ENCODE measurements at regions not wholly inside any gene's neighbourhood (a gene's known extent, or its start where the extent isn't known, plus 50 kb on each side); places are given as distances from the start of the nearest gene placed in this dataset.
A peak's percentile ranks its signal among the peaks of the same experiment; 100 is the strongest.

DNA sequence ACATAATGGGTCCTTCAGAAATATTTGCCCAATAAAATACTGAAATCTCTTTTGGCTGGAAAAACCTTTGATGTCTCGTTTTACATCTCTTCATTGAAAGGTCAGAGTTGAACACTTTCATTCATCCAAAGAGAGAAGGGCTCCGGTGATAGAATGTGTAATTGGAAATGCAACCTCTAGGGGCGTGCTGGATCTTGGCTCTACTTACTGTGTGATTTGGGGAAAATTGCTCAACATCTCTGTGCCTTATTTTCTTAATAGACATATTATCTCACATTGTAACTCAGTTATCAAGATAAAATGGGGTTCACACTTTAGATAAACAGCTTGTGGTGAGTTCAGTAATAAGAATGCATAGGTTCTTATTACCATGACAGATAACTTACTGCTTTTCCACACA lies 1444.1 kb downstream of the SLITRK5 start:
- Histone ChIP-seq H3F3A (ENCODE audit: control insufficient read depth, insufficient read depth) (no peaks in the 10 kb centered on the region), H3K9me3 (ENCODE audit: control insufficient read depth, insufficient read depth, low read length) (no peaks in the 10 kb centered on the region), H3K4me1 (ENCODE audit: control insufficient read depth, low read length) (no peaks in the 10 kb centered on the region), H3K36me3 (ENCODE audit: control insufficient read depth, low read length) (no peaks in the 10 kb centered on the region), H3K27ac (ENCODE audit: low read depth, low read length) (no peak overlapping the region), H3K27me3 (ENCODE audit: control insufficient read depth, low read length) (no peaks in the 10 kb centered on the region), H3K4me3 (ENCODE audit: low read length) (no peak overlapping the region), H3K4me2 (ENCODE audit: low read length) (no peak overlapping the region), H4K20me1 (ENCODE audit: control insufficient read depth, insufficient read depth, low read depth, low read length) (no peaks in the 10 kb centered on the region), H3K79me2 (ENCODE audit: control insufficient read depth, low read length) (no peaks in the 10 kb centered on the region), H3K9me2 (replicated peaks; ENCODE audit: control insufficient read depth, low read length) (no peaks in the 10 kb centered on the region)
- no peak for TF ChIP-seq EZH2phosphoT487 (IDR thresholded peaks at IDR 0.05; ENCODE audit: borderline replicate concordance, low read length)
- TF ChIP-seq, protein P1, sequence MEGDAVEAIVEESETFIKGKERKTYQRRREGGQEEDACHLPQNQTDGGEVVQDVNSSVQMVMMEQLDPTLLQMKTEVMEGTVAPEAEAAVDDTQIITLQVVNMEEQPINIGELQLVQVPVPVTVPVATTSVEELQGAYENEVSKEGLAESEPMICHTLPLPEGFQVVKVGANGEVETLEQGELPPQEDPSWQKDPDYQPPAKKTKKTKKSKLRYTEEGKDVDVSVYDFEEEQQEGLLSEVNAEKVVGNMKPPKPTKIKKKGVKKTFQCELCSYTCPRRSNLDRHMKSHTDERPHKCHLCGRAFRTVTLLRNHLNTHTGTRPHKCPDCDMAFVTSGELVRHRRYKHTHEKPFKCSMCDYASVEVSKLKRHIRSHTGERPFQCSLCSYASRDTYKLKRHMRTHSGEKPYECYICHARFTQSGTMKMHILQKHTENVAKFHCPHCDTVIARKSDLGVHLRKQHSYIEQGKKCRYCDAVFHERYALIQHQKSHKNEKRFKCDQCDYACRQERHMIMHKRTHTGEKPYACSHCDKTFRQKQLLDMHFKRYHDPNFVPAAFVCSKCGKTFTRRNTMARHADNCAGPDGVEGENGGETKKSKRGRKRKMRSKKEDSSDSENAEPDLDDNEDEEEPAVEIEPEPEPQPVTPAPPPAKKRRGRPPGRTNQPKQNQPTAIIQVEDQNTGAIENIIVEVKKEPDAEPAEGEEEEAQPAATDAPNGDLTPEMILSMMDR (IDR thresholded peaks at IDR 0.05; ENCODE audit: low read depth, low read length, poor library complexity, severe bottlenecking), result peak; percentile 39

GRCh38 chr13:89136678-89137077 lies 1465.5 kb downstream of the SLITRK5 start:
- H3K36me3 ChIP-seq (ENCODE audit: control insufficient read depth, low read length), result no peaks in the 10 kb centered on the region
- H3K79me2 ChIP-seq (ENCODE audit: control insufficient read depth, low read length), result no peaks in the 10 kb centered on the region
- no peak overlapping the region for H3K27ac ChIP-seq (ENCODE audit: low read depth, low read length)
- no peak overlapping the region for H3K4me2 ChIP-seq (ENCODE audit: low read length)
- no peaks in the 10 kb centered on the region for H3K27me3 ChIP-seq (ENCODE audit: control insufficient read depth, low read length)
- H3K9me3 ChIP-seq (ENCODE audit: control insufficient read depth, insufficient read depth, low read length), result no peaks in the 10 kb centered on the region
- no peaks in the 10 kb centered on the region for H3K4me1 ChIP-seq (ENCODE audit: control insufficient read depth, low read length)
- no peak overlapping the region for H3K4me3 ChIP-seq (ENCODE audit: low read length)
- no peaks in the 10 kb centered on the region for H3F3A ChIP-seq (ENCODE audit: control insufficient read depth, insufficient read depth)
- H3K9me2 ChIP-seq (replicated peaks; ENCODE audit: control insufficient read depth, low read length), result no peaks in the 10 kb centered on the region
- TF ChIP-seq EZH2phosphoT487 (IDR thresholded peaks at IDR 0.05; ENCODE audit: borderline replicate concordance, low read length), result no peak
- TF ChIP-seq, protein P1 (IDR thresholded peaks at IDR 0.05; ENCODE audit: low read depth, low read length, poor library complexity, severe bottlenecking), result no peak
- H4K20me1 ChIP-seq (ENCODE audit: control insufficient read depth, insufficient read depth, low read depth, low read length), result no peaks in the 10 kb centered on the region

- H4K20me1 ChIP-seq (ENCODE audit: control insufficient read depth, insufficient read depth, low read depth, low read length), result no peaks in the 10 kb centered on the region
- no peaks in the 10 kb centered on the region for H3K9me3 ChIP-seq (ENCODE audit: control insufficient read depth, insufficient read depth, low read length)
- H3K79me2 ChIP-seq (ENCODE audit: control insufficient read depth, low read length), result no peaks in the 10 kb centered on the region
- no peaks in the 10 kb centered on the region for H3K36me3 ChIP-seq (ENCODE audit: control insufficient read depth, low read length)
- H3F3A ChIP-seq (ENCODE audit: control insufficient read depth, insufficient read depth), result no peaks in the 10 kb centered on the region
- no peaks in the 10 kb centered on the region for H3K27me3 ChIP-seq (ENCODE audit: control insufficient read depth, low read length)
- no peak overlapping the region for H3K4me2 ChIP-seq (ENCODE audit: low read length)
- TF ChIP-seq, protein P1 (IDR thresholded peaks at IDR 0.05; ENCODE audit: low read depth, low read length, poor library complexity, severe bottlenecking), result no peak
- no peak for TF ChIP-seq EZH2phosphoT487 (IDR thresholded peaks at IDR 0.05; ENCODE audit: borderline replicate concordance, low read length)
- no peak overlapping the region for H3K27ac ChIP-seq (ENCODE audit: low read depth, low read length)
- no peak overlapping the region for H3K4me3 ChIP-seq (ENCODE audit: low read length)
- no peaks in the 10 kb centered on the region for H3K9me2 ChIP-seq (replicated peaks; ENCODE audit: control insufficient read depth, low read length)
- H3K4me1 ChIP-seq (ENCODE audit: control insufficient read depth, low read length), result no peaks in the 10 kb centered on the region
These were observed 1479.2 kb downstream of the SLITRK5 start for GRCh38 chr13:89150362-89150761.

GRCh38 chr13:89153941-89154340 lies 1482.8 kb downstream of the SLITRK5 start:
- Histone ChIP-seq H3K4me3 (ENCODE audit: low read length) (no peak overlapping the region), H3K79me2 (ENCODE audit: control insufficient read depth, low read length) (no peaks in the 10 kb centered on the region), H3F3A (ENCODE audit: control insufficient read depth, insufficient read depth) (no peaks in the 10 kb centered on the region), H3K9me2 (replicated peaks; ENCODE audit: control insufficient read depth, low read length) (no peaks in the 10 kb centered on the region), H4K20me1 (ENCODE audit: control insufficient read depth, insufficient read depth, low read depth, low read length) (no peaks in the 10 kb centered on the region), H3K4me1 (ENCODE audit: control insufficient read depth, low read length) (no peaks in the 10 kb centered on the region), H3K36me3 (ENCODE audit: control insufficient read depth, low read length) (no peaks in the 10 kb centered on the region), H3K4me2 (ENCODE audit: low read length) (no peak overlapping the region), H3K27me3 (ENCODE audit: control insufficient read depth, low read length) (no peaks in the 10 kb centered on the region), H3K9me3 (ENCODE audit: control insufficient read depth, insufficient read depth, low read length) (no peaks in the 10 kb centered on the region), H3K27ac (ENCODE audit: low read depth, low read length) (no peak overlapping the region)
- no peak for TF ChIP-seq EZH2phosphoT487 (IDR thresholded peaks at IDR 0.05; ENCODE audit: borderline replicate concordance, low read length)
- TF ChIP-seq, protein P1 (IDR thresholded peaks at IDR 0.05; ENCODE audit: low read depth, low read length, poor library complexity, severe bottlenecking), result no peak
